Neuronal stem cell (in vitro differentiated cells): ENCODE measurements at regions not wholly inside any gene's neighbourhood (a gene's known extent, or its start where the extent isn't known, plus 50 kb on each side); places are given as distances from the start of the nearest gene placed in this dataset.

ENCODE experiments used
- DNase-seq: peaks from one replicate; pipeline ENCODE4 v3.0.0-alpha.2; 2013; ENCODE audit warnings: low spot score
- H2AFZ ChIP-seq: one replicate; pipeline ENCODE4 v1.6.1; 2013; ENCODE audit warnings: mild to moderate bottlenecking, low read length, inconsistent platforms
- H2AK5ac ChIP-seq: 2 replicates; pipeline ENCODE4 v1.6.1; 2013; ENCODE audit warnings: low read depth, mild to moderate bottlenecking, inconsistent platforms, low read length, moderate library complexity, mixed read lengths
- H2BK120ac ChIP-seq: 2 replicates; pipeline ENCODE4 v1.6.1; 2013; ENCODE audit warnings: low read depth, mild to moderate bottlenecking, inconsistent platforms, low read length, moderate library complexity, mixed read lengths
- H2BK12ac ChIP-seq: one replicate; pipeline ENCODE4 v1.6.1; 2013; ENCODE audit warnings: low read length, inconsistent platforms
- H2BK15ac ChIP-seq: 2 replicates; pipeline ENCODE4 v1.6.1; 2013; ENCODE audit warnings: mild to moderate bottlenecking, low read length, inconsistent platforms, mixed read lengths
- H2BK5ac ChIP-seq: one replicate; pipeline ENCODE4 v1.6.1; 2013; ENCODE audit warnings: inconsistent platforms, mild to moderate bottlenecking, low read length, moderate library complexity
- H3K14ac ChIP-seq: one replicate; pipeline ENCODE4 v1.6.1; 2013; ENCODE audit warnings: low read length, inconsistent platforms
- H3K18ac ChIP-seq: 2 replicates; pipeline ENCODE4 v1.6.1; 2013; ENCODE audit warnings: low read length, inconsistent platforms
- H3K23ac ChIP-seq: 2 replicates; pipeline ENCODE4 v1.6.1; 2013; ENCODE audit warnings: low read depth, mild to moderate bottlenecking, mixed read lengths, low read length, inconsistent platforms; ENCODE audit not compliant: poor library complexity
- H3K27ac ChIP-seq: replicated peaks from 3 replicates; pipeline ENCODE4 v1.5.1; 2013; ENCODE audit warnings: low read length, inconsistent platforms
- H3K27me3 ChIP-seq, 3 experiments: 2 replicates each; pipeline ENCODE4 v1.6.1; 2013; ENCODE audit warnings: low read length in 3 of 3, mild to moderate bottlenecking in 2 of 3, inconsistent platforms in 1 of 3, low read depth in 1 of 3, mixed read lengths in 1 of 3, moderate library complexity in 1 of 3; ENCODE audit not compliant: control insufficient read depth in 3 of 3, insufficient read depth in 3 of 3
- H3K36me3 ChIP-seq, 2 donors: replicated peaks in 1 of 2; 2 replicates each; pipeline ENCODE4 v1.6.1; 2013; ENCODE audit warnings: low read length in 2 of 2; ENCODE audit not compliant: control insufficient read depth in 2 of 2, insufficient read depth in 2 of 2
- H3K4ac ChIP-seq: 2 replicates; pipeline ENCODE4 v1.6.1; 2013; ENCODE audit warnings: inconsistent platforms, mild to moderate bottlenecking, low read length, moderate library complexity
- H3K4me1 ChIP-seq, 2 donors: 1 replicate in 1 of 2; 2 replicates in 1 of 2; pipeline ENCODE4 v1.6.1; 2013; ENCODE audit warnings: low read length in 2 of 2, low read depth in 1 of 2; ENCODE audit not compliant: control insufficient read depth in 2 of 2, insufficient read depth in 1 of 2
- H3K4me2 ChIP-seq: one replicate; pipeline ENCODE4 v1.6.1; 2013; ENCODE audit warnings: mild to moderate bottlenecking, low read length, inconsistent platforms; ENCODE audit not compliant: insufficient read depth, poor library complexity, severe bottlenecking
- H3K4me3 ChIP-seq, 2 donors: 2 replicates each; pipeline ENCODE4 v1.5.1; 2013; ENCODE audit warnings: low read length in 2 of 2, mild to moderate bottlenecking in 2 of 2, inconsistent platforms in 1 of 2, moderate library complexity in 1 of 2
- H3K79me1 ChIP-seq: one replicate; pipeline ENCODE4 v1.6.1; 2013; ENCODE audit warnings: low read depth, mild to moderate bottlenecking, inconsistent platforms, low read length, moderate library complexity
- H3K9ac ChIP-seq: one replicate; pipeline ENCODE4 v1.6.1; 2013; ENCODE audit warnings: mild to moderate bottlenecking, low read depth, low read length, inconsistent platforms; ENCODE audit not compliant: poor library complexity
- H3K9me3 ChIP-seq, 2 donors: replicated peaks in 1 of 2; 2 replicates each; pipeline versions ENCODE3 to v1.6.1; 2013; ENCODE audit warnings: low read length in 2 of 2, mild to moderate bottlenecking in 2 of 2, inconsistent platforms in 1 of 2, low read depth in 1 of 2, mixed read lengths in 1 of 2, moderate library complexity in 1 of 2; ENCODE audit not compliant: control insufficient read depth in 2 of 2, insufficient read depth in 1 of 2
- H4K8ac ChIP-seq: one replicate; pipeline ENCODE4 v1.6.1; 2013; ENCODE audit warnings: low read depth, mild to moderate bottlenecking, inconsistent platforms, low read length, moderate library complexity
- H4K91ac ChIP-seq: one replicate; pipeline ENCODE4 v1.6.1; 2013; ENCODE audit warnings: low read length, low read depth, mild to moderate bottlenecking, inconsistent platforms; ENCODE audit not compliant: poor library complexity
- WGBS, 2 donors: extraction: QIAGEN DNeasy Blood & Tissue Kit; methylation state at CpG; one replicate each; pipeline ENCODE4 v1.1.7; 2013; ENCODE audit warnings: missing lambda C conversion rate in 2 of 2, mixed read lengths in 1 of 2; ENCODE audit not compliant: insufficient read length in 2 of 2, insufficient replicate concordance in 1 of 2; ENCODE audit errors: extremely low coverage in 2 of 2; 5-methylcytosine and 5-hydroxymethylcytosine counted together

DNA sequence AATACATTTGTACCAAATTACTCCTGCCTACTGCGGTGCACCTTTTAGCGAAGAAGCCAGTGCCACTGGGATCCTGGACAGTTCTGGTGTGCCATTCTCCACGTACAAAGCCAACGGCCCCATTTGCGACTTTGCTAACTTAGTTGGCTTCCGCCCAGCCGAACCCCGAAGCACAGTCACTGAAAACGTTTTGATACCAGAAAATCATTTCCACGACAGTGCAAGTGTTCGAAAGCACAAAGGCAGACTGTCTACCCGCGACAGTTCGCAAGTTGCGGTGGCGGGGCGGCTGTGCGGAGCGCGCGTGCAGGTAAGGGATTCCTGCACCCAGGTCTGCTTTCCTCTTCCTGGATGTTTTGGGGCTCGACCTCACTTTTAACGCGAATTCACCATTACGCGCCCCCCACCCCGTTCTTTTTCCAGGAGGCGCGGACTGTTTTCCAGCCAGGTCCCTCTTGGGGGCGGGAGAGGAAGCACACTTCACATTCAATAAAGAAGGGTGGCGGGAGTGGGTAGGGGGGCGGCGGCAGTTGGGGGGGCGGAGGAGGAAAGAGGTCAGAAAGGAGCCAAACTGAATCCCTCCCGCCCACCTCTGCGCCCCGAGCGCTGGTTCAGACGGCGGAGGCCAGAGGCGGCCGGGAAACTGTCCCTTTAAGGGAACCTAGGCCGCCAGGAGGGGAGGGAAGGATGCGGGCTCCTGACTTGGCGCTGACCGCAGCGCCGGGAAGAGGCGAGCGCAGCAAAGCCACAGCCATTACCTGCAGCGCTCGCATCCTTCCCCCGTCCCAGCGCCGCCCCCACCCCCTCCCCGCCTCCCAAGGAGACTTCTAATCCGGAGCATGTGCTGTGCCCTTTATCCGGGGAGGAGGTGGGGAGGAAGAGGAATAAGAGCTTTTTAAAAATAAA is 107.4 kb upstream of the KCTD1 start:
- no peak overlapping the region for H3K4ac ChIP-seq
- H2BK12ac ChIP-seq: no peak overlapping the region
- no peak overlapping the region for H2BK5ac ChIP-seq
- H3K4me2 ChIP-seq: peak overlapping the region; percentile 74
- peak overlapping the region; percentile 23 for H3K23ac ChIP-seq
- H2BK15ac ChIP-seq: no peak overlapping the region
- H3K79me1 ChIP-seq: no peaks in the 10 kb centered on the region
- no peak overlapping the region for H4K91ac ChIP-seq
- H3K9ac ChIP-seq: peak overlapping the region; percentile 7
- H3K4me1 ChIP-seq: peaks cover 10 to 23% of the 10 kb centered on the region in 2 donors
- no peaks in the 10 kb centered on the region for H3K36me3 ChIP-seq
- peak overlapping the region; percentile 63 to 87 for H3K4me3 ChIP-seq
- peak; percentile 51 for DNase-seq
- no peak overlapping the region for H3K14ac ChIP-seq
- no peak overlapping the region for H4K8ac ChIP-seq
- peaks cover 0 to 5% (median 0%) of the 10 kb centered on the region in 3 experiments for H3K27me3 ChIP-seq
- H2BK120ac ChIP-seq: no peak overlapping the region
- no peak overlapping the region for H2AK5ac ChIP-seq
- H3K27ac ChIP-seq: no peak overlapping the region
- H3K18ac ChIP-seq: peak overlapping the region; percentile 73
- no CpG with 5 or more reads among the region's 58 CpGs for WGBS, 2 donors
- peak overlapping the region; percentile 88 for H2AFZ ChIP-seq
- H3K9me3 ChIP-seq: no peaks in the 10 kb centered on the region

- H3K4me3 ChIP-seq: peak overlapping the region in 1 of 2 donors; percentile 63
- H2BK12ac ChIP-seq: no peak overlapping the region
- H4K91ac ChIP-seq: no peak overlapping the region
- no peak overlapping the region for H2BK15ac ChIP-seq
- no peaks in the 10 kb centered on the region for H3K36me3 ChIP-seq
- H2BK5ac ChIP-seq: no peak overlapping the region
- H3K4me2 ChIP-seq: peak overlapping the region; percentile 74
- H3K9ac ChIP-seq: no peak overlapping the region
- peaks cover 9 to 23% of the 10 kb centered on the region in 2 donors for H3K4me1 ChIP-seq
- no peak overlapping the region for H3K4ac ChIP-seq
- no peak overlapping the region for H2AK5ac ChIP-seq
- no peaks in the 10 kb centered on the region for H3K9me3 ChIP-seq
- H3K18ac ChIP-seq: no peak overlapping the region
- peaks cover 0 to 5% (median 0%) of the 10 kb centered on the region in 3 experiments for H3K27me3 ChIP-seq
- WGBS, 2 donors: no CpG with 5 or more reads among the region's 12 CpGs
- peak overlapping the region; percentile 88 for H2AFZ ChIP-seq
- no peak overlapping the region for H3K14ac ChIP-seq
- no peaks in the 10 kb centered on the region for H3K79me1 ChIP-seq
- no peak overlapping the region for H2BK120ac ChIP-seq
- no peak for DNase-seq
- H3K27ac ChIP-seq: no peak overlapping the region
- H3K23ac ChIP-seq: no peak overlapping the region
- H4K8ac ChIP-seq: no peak overlapping the region
Measured at GRCh38 chr18:26654616-26655524, 106.5 kb upstream of the KCTD1 start.

DNA sequence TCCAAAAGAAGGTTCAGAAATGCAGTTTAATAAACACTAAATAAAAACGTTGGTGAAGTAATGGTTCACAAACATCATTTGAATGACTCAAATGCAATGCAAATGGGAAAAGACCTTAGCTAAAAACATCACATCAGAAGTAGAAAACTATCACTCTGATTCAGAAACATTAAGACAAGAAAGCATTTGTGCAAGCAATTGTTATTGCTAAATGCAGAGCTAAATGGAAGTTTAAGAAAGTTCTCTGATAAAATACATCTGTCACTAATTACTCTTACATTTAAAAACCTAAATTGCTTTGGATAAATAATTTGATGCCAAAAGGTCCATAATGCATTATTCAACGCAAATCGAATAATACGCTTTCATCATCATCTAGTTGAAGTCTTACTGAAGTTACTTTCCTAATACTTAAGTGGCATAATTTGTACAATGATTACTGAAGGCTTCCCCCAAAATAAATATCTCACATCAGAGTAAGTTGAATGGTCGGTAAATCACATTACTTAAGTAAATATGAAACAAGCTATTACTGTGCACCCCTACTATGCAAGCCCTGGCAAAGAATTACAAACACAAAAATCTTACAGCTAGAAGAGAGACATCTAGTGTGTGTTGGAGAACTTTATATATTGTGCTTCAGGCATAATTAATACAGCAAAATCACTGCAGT is 105.7 kb upstream of the KCTD1 start:
- Histone ChIP-seq H3K4me3 (peak overlapping the region in 1 of 2 donors; percentile 63), H4K8ac (no peak overlapping the region), H3K23ac (no peak overlapping the region), H2BK120ac (no peak overlapping the region), H2AFZ (peak overlapping the region; percentile 88), H2BK15ac (no peak overlapping the region), H3K36me3 (no peaks in the 10 kb centered on the region), H3K9ac (no peak overlapping the region), H3K14ac (no peak overlapping the region), H3K27me3 (peaks cover 0 to 5% (median 0%) of the 10 kb centered on the region in 3 experiments), H3K4me2 (no peak overlapping the region), H2BK12ac (no peak overlapping the region), H3K79me1 (no peaks in the 10 kb centered on the region), H3K4ac (no peak overlapping the region), H3K27ac (no peak overlapping the region), H3K4me1 (peaks cover 9 to 21% of the 10 kb centered on the region in 2 donors), H3K18ac (no peak overlapping the region), H2BK5ac (no peak overlapping the region), H2AK5ac (no peak overlapping the region), H4K91ac (no peak overlapping the region), H3K9me3 (no peaks in the 10 kb centered on the region)
- DNase-seq: no peak
- no CpG with 5 or more reads among the region's 5 CpGs for WGBS, 2 donors
